ENCODE measurements at regions not wholly inside any gene's neighbourhood (a gene's known extent, or its start where the extent isn't known, plus 50 kb on each side); places are given as distances from the start of the nearest gene placed in this dataset.

DNA sequence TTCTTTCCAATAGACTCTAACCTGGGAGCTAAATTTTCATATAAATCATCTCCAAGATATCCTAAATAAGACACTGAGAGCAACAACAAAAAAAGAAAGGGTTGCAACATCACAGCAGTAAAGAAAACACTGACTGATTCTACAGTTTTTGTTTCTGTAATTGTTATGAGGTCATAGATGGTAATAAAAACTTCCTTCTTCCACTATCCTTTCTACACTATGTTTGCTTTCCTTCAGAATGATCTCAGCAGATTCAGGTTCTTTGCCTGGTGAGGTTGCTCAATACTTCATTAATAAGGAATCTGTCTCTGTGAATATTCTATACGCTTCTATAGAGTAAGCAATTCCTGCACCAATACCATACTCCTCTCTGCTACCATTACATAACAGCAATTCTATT is 835.6 kb upstream of the GRAMD2B start:
- DNase-seq: no peak

DNA sequence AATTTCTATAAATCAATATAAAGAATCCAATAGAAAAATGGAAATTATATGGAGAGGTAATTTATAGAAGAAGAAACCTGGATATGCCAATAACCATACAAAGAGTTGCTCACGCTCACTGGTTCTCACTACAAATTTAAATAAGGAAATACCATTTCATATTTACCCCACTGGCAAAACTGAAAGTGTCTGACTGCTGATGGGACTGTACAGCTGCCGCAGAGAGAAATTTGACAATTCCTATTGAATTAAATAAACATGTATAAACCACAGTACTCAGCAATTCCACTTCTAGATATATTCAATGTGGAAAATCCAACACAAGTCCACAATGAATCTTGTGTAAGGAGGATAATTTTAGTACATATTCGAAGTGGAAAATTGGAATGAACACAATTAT is 830.4 kb upstream of the GRAMD2B start:
- DNase-seq: no peak

DNA sequence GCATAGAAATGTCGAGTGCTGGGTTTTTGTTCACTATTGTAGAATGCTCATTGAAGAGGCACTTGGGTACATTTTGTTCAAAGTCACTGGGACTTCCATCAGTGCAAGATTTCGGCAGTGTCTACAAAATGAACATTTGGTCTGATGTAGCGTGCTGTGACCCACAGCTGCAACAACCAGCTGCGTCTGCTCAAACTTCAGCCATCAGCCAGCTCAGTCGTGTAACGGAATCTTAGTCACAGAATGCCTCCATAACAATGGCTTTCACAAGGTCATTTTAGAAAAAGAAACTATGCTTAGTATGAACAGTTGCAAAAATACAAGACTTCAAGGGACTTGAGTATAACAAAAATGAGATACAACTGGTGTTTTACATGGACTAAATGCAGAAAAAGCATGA is 828.1 kb upstream of the GRAMD2B start:
- DNase-seq: no peak

DNA sequence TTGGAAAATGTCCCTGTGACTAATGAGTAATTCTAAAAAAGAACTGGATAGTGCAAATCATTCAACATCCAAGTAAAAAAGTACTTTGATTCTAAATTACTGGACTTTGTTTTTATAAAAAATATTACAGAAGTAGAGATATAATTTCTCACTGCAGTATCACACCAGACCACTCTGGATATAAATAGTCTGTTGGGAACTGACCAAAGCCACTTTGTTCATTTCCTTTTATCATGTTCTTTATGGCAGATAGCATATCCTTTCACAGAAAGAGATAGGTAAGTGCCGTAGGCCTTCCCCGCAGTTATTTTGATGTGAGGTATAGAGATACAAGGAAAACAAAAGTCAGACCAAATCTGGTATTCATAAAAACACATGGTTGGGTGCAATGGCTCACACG is 827.4 kb upstream of the GRAMD2B start:
- no peak for DNase-seq

DNA sequence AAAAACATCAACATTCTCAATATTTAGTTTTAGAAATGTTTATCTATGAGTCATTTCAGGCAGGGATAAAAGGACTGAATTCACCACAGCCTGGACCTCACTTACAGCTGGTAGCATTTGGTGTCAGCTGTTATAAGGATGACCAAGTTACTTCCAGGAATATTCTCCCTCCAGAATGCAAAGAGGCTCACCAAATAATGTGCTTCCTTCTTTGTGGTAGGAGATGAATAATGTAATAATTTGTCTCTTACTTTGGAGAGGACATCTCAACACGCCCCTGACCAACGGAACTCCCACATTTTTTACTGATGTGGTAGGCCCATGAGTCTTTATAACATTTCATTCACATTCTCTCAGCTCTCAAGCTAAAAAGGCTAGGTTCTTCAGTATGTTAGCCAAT is 825.9 kb upstream of the GRAMD2B start:
- DNase-seq: no peak

DNA sequence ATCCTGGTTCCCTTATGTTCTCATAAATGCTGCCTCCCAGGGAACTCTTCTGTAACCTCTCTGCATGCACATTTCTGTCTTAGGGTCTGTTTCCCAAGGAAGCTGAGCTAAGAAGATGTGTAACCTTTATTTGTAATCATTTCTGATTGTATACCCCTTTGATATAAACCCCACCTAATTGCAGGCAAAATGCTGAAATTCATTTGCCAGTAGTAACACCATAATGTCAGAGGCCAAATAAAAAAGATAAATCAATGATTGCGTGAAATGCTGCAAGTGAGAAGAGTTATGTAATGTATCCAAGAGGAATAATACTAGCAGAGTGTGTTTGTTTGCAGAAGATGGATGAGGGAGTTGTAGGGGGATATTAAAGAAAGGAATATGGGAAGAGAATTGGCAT is 822.6 kb upstream of the GRAMD2B start:
- DNase-seq: no peak

DNA sequence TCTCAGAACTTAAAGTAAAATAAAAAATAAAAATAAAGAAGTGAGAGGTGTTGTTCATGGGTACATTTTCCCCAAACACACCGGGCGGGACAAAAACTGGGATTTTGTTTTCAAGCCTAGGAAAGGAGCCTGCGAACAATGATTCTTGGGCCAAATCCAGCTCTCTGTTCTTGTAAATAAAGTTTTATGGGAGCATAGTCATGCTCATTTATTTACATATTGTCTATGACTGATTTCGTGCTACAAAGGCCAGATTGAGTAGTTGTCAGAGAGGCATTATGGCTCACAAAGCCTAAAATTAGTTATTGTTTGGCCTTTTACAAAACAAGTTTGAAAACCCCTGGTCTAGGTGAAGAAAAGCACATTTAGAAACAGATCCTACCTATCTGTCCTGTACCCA is 821.0 kb upstream of the GRAMD2B start:
- no peak for DNase-seq

DNA sequence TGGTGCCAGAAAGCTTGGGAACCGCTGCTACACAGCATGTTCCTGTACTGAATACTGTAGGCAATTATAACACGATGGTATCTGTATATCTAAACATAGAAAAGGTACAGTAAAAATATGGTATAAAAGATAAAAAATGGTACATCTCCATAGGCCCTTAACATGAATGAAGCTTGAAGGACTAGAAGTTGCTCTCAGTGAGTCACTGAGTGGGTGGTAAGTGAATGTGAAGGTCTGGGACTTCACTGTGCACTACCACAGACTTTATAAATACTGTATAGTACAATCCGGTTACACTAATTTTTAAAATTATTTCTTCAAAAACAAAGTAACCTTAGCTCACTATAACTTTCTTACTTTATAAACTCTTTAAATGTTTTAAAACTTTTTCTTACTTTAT is 819.9 kb upstream of the GRAMD2B start:
- DNase-seq: no peak

DNA sequence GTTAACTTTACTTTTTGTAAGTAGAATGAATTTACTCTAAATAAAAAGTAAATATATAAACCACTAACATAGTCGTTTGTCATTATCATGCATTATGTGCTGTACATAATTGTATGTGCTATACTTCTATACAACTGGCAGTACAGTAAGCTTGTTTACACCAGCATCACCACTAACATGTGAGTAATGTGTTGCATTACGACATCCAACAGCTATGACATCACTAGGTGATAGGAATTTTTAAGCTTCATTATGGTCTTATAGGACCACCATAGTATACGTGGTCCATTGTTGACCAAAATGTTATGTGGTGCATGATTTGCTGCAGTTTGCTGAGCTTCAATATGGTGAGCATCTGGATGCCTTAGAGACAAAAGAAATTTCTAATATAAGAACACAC is 819.1 kb upstream of the GRAMD2B start:
- no peak for DNase-seq

DNA sequence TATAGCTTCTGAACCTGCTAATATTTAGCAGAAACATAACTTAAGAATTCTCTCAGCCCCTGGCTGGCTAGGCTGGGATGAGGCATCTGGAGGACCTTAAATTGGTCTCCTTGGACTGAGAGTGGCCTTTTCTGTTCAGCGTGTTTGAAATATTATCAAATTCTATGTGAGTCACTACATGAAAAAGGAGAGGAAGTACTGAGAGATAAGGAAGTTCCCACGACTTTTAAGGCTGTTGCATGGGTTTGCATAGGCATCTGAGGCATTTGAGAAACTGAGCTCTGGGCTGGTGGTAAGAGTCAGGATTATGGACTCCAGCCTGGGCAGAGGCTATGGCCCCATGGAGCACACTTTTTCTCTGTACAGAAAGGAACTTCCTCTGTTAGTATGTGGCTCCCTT is 816.2 kb upstream of the GRAMD2B start:
- no peak for DNase-seq

DNA sequence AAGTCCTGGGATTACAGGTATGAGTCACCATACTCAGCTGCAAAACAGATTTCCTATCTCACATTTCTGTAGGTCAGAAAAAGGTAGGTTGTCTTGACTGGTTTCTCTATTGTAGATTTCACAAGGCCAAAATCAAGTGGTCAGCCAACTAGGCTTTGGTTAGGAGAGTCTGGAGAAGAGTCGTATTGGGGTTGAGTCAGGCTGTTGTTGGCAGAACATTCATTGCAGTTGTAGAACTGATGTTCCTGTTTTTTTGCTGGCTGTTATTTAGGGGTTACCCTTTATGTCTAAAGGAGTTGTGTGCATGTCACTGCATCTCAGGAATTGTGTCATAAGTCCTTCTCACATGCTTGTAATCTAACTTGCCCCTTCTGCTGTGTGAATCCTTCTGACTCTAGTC is 814.2 kb upstream of the GRAMD2B start:
- no peak for DNase-seq

DNA sequence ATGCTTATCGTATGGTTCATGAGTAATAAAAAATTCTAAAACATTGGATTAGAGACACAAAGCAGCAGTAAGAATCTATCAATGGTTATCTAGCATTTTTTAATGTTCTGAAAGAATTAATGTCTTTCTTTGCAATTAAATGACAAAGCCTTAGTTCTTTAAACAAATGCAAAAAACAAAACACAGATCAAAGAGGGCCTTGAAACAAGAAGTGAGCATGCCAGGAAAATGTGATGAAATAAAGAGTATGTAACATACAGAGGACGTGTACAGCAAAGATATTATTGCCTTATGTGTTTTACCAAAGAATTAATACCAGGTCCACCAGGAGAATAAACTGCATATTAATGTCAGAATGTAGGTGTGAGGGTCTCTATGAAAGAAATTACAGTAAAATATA is 812.3 kb upstream of the GRAMD2B start:
- no peak for DNase-seq

DNA sequence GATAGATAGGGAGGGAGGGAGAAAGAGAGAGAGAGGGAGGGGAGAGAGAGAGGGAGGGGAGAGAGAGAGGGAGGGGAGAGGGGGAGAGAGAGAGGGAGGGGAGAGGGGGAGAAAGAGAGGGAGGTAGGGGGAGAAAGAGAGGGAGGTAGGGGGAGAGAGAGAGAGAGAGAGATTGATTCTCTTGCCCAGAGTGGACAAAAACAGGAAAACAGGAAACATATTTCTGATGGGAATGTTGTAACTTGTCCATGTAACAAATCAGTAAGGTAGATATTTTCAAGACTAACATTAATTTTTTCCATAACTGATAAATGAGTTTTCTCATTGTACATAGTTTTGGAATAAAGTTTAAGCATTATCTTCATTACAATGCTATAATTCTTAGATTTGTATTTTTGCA is 811.7 kb upstream of the GRAMD2B start:
- no peak for DNase-seq

DNA sequence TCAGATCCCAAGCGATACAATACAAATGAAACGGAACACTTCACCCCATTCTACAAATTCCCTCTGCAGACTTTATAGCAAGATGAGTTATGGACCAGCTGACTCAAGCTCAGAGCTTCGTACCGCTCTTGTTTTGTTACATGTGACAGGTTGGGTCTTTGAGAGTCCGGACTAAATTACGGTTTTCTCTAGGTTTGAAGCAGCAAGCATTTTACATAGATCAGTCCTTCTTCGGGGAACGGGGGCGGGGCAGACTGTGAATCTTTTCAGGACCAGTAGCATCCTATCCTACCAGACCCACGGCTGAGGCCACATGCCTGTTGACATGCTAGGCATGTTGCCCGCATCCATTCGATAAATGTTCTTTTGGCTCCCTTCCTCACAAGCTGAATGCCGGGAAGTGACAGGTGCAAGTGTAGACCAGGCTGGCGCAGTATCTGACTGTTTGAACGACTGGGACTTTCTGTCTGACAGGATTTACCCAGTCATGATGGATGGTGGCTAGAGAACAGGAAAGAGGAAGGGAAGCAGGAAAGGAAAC is 811.0 kb upstream of the GRAMD2B start:
- DNase-seq: no peak

DNA sequence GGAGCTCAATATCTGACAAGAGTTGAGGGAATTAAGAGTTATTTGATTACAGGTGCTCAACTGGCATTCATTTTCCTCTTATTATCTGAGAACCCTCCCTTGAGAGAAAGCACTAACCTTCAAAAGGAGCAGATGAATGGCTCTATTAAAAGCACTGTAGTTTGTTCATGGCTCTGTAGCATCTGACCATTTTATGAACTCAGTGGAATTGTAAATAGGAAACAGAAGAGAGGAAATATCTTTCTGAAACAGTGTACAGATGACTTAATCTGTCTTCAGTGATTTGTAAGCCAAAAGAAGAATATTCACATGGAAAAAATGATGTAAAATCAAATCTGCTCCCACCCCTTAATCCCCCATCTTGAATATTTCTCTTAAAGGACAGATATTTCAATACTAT is 810.4 kb upstream of the GRAMD2B start:
- no peak for DNase-seq

DNA sequence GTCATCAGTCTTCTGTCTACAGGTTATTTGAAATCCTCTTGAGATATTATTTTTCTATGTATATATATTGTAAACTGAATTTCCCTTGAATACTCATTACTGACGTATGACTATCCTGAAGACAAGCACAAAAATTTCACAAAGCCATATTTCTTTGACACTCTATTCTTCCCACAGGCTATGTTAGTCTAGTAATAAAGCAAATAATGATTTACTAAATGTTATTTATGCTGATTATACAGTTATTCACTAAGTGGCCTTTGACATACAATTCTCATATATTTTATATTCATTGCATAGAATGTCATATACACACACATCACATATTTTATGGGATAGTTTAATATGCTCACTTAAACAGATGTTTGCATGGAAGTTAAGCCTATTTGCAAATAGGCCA is 793.0 kb upstream of the GRAMD2B start:
- DNase-seq: no peak

DNA sequence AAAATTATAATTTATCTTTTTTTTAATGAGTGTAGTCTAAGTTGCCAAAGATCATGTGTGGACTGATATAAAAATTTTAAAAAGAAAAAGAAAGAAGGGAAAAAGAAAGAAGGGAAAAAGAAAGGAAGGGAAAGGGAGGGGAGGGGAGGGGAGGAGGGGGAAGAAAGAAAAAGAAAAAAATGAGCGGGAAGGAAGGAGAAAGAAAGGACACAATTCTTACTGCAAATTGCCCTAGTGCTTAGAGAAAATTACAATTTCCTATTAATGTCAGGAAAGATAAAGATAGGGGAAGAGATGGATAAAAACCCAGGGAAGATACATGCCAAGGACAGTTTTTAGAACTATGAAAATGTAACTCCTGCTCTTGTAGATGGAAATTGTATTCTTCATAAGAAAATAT is 789.7 kb upstream of the GRAMD2B start:
- no peak for DNase-seq

DNA sequence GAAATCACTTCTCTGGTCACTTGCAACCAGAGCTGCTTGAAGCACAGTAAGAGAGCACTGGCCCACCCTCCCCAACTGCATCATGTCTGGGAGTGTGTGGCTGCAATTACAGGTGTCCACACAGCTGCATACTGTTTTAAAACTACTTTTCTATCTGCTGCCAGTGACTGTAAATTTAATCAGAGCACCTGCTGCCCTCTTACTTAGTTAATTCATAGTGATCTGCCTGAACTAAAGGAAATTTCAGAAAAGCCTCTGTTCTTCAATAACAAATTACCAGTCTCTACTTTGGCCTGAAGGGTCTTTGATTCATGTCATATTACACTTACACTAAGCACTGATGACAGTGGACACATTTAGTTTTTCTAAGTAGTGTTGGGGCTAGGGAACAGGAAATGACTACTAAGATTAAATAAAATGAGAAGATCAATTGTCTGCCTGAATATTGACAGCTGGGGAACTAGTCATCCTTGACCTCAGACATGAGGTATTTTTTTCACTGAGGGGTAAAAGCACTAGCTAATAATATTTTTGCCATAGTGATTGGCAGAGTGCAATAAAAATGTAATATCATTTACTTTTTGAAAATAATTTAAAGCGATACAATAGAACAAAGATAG is 788.9 kb upstream of the GRAMD2B start:
- no peak for DNase-seq

DNA sequence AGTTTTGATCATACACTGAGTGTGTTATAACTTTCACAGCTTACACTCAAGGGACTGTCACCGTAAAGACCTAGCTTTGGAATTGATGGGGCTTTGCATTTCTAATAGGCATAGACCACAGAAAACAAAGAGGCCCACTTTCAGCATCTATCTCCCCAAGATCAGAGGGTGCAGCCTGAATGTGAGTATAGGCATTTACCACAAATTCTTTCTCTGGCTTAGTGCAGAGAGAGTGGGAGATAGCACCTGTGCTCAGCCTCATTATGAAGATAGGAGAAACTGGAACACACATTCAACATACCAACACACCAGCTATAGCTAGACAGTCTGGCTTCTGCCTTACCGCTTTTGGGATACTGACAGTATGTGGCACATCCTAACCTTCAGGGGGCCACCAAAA is 783.4 kb upstream of the GRAMD2B start:
- no peak for DNase-seq

DNA sequence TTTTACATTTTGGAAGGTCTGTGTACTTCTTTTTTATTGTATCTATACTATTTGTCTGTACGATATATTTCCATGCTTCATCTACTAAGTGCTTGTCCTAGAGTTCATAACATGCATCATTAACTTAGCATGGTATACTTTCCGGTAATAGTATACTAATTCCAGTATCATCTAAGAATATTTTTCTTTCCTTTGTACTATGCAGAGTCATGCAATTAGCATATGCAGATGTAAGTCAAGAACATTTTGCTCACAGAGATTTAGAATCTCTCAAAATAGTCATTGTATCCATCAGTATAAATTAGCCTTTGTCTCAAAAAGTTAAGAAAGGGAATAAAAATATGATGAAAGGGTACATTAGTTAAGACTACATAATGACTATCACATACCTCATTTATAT is 770.4 kb upstream of the GRAMD2B start:
- no peak for DNase-seq

DNA sequence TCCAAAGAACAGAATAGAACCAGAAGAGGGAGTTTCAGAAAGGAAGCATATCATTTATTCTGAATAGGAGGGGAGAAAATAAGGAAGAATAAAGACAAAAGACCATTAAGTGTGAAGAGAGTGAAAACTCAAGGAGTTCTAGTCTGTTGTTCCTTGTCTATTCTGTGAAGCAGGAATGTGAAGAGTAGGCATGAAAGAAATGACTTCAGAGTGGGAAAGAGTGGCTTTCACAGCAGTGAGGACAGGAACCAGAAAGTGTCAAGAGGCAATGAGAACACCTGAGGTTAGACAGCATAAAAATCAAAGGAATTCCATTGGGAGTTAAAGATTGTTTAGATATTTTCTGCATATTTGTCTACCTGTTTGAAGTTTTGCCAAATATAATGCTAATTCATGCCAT is 768.8 kb upstream of the GRAMD2B start:
- no peak for DNase-seq

DNA sequence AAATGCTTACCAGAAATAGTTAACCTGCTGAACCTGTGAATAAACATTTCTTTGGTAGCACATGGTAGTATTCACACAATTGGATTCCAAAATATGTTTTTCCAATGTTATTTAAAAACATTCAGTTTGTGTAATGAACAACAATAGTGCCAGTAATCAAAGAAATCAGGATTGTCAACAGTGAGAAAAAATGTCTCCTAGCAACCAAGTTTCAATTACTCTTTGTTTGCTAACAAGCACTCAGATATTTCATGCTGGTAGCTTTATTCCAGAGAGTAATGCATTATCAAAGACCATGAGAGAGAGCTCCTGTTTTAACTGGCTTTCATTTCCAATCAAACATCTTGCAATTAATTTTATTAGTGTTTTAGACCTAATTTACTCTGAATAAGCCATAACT is 768.1 kb upstream of the GRAMD2B start:
- no peak for DNase-seq

DNA sequence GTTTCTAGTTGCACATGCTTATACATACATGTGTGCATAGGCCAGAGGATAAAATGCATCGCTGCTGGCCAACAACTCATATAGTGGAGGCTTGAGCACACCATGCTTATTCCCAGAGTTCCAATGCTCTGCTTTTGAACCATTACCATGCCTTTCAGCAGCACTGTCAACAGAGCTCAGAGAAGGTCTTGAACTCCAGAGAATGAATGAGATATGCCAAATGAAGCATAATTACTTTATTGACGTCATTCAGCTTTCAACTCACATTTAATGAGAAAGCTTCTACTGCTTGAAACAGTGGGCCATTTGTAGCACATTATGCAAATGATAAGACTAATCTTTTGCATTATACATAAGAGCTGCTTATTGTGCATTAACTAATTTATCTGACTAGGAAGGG is 765.3 kb upstream of the GRAMD2B start:
- no peak for DNase-seq

DNA sequence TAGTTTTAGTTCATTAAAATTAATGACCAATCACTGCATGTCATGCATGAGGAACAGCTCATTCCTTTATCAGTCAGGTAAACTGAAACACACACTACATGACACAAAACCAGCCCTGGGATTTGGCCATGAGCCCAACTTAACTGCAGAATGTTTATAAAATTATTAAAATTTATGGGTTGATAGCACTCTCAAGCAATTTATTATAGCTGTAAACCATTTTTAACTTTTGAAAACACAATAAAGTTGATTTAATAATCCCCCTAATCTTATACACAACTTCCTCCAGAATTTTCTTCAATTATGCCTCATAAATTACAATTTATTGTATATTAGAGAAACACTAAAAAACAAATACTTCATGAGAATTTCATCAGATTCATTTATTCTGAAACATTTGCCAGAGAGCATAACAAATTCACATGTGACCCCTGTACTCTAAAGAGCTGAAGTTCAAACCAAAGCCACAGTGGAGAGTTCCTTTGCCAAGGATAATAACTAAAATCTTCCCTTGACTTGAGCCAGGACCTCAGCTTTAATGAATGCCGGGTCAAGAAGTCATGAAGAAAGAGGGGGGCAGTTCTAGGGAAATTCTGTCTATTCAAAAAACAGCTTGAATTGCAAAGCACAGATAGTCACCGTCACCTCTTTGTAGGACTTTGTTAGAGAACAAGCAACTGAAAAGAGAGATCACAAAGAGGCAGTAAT is 763.7 kb upstream of the GRAMD2B start:
- DNase-seq: no peak

All from SW 1271 (cell line).